Loucy (cell line): ENCODE measurements at regions not wholly inside any gene's neighbourhood (a gene's known extent, or its start where the extent isn't known, plus 50 kb on each side); places are given as distances from the start of the nearest gene placed in this dataset.

Experiments
- CTCF ChIP-seq: fragments of 200-600 bp; sonication (generic); conservative IDR thresholded peaks from 2 replicates; pipeline ENCODE4 v1.5.1; 2014; ENCODE audit warnings: mild to moderate bottlenecking, antibody characterized with exemption, low read length
- EZH2phosphoT487 ChIP-seq: fragments of 200-600 bp; IDR thresholded peaks from 2 replicates; pipeline ENCODE4 v1.6.1; 2018; ENCODE audit warnings: antibody characterized with exemption, mild to moderate bottlenecking, moderate library complexity, borderline replicate concordance

GRCh38 chr2:136377423-136378382 is 259.8 kb upstream of the CXCR4 start:
- TF ChIP-seq CTCF (no peak), EZH2phosphoT487 (no peak)
